B cell (primary cell): ENCODE measurements at regions not wholly inside any gene's neighbourhood (a gene's known extent, or its start where the extent isn't known, plus 50 kb on each side); places are given as distances from the start of the nearest gene placed in this dataset.

ENCODE experiments used
- ATAC-seq: fragments of 200-7000 bp; cut with Tn5 transposase; one replicate; pipeline ENCODE4 v1.10.0; 2021; ENCODE audit warnings: low read depth, mild to moderate bottlenecking, moderate number of reproducible peaks, moderate library complexity
- CTCF ChIA-PET: fragments of 350-600 bp; sonication (Branson Sonifier 250); formaldehyde crosslinking; loops from one replicate; lab custom pipeline; 2021; ENCODE audit warnings: antibody characterized with exemption, inconsistent platforms; lab: Charles Lee
- POLR2A ChIA-PET: fragments of 350-600 bp; sonication (Branson Sonifier 250); formaldehyde crosslinking; loops from one replicate; lab custom pipeline; 2021; ENCODE audit warnings: antibody characterized with exemption; lab: Charles Lee
- DNase-seq: peaks from one replicate; pipeline ENCODE4 v3.0.0; 2013
- H2AFZ ChIP-seq: 2 replicates; pipeline ENCODE4 v1.6.1; 2012; ENCODE audit warnings: mild to moderate bottlenecking, low read depth, low read length; ENCODE audit not compliant: insufficient read depth, poor library complexity, severe bottlenecking
- H3K27ac ChIP-seq, 2 donors: 1 replicate in 1 of 2; 2 replicates in 1 of 2; pipeline ENCODE4 v1.5.1; 2012 to 2013; ENCODE audit warnings: low read length in 2 of 2, mild to moderate bottlenecking in 2 of 2, moderate library complexity in 1 of 2
- H3K27me3 ChIP-seq, 4 experiments: fragments of 200-600 bp in 1 of 4; sonication (generic) in 1 of 4; replicated peaks in 1 of 4; 1 replicate in 2 of 4; 2 replicates in 2 of 4; pipeline versions ENCODE4 v1.6.1 to v1.7.0; 2013 to 2016; ENCODE audit warnings: low read length in 3 of 4, mild to moderate bottlenecking in 2 of 4, mixed read lengths in 1 of 4, moderate library complexity in 1 of 4; ENCODE audit not compliant: insufficient read depth in 4 of 4, control insufficient read depth in 3 of 4; ENCODE audit errors: control extremely low read depth in 1 of 4
- H3K36me3 ChIP-seq, 2 experiments: replicated peaks in 1 of 2; 1 replicate in 1 of 2; 2 replicates in 1 of 2; pipeline versions ENCODE4 v1.6.1 to v1.7.1; 2013; ENCODE audit warnings: low read length in 1 of 2; ENCODE audit not compliant: insufficient read depth in 2 of 2, control insufficient read depth in 1 of 2; ENCODE audit errors: control extremely low read depth in 1 of 2, extremely low read depth in 1 of 2
- H3K4me1 ChIP-seq, 2 donors: fragments of 200-600 bp in 1 of 2; sonication (generic) in 1 of 2; 1 replicate in 1 of 2; 2 replicates in 1 of 2; pipeline versions ENCODE4 v1.5.1 to v1.6.1; 2013 to 2017; ENCODE audit warnings: low read length in 2 of 2; ENCODE audit not compliant: control insufficient read depth in 2 of 2, insufficient read depth in 2 of 2
- H3K4me2 ChIP-seq: replicated peaks from 2 replicates; pipeline ENCODE3; 2012; ENCODE audit warnings: mild to moderate bottlenecking, low read depth, low read length; ENCODE audit not compliant: poor library complexity, severe bottlenecking
- H3K4me3 ChIP-seq, 5 experiments: fragments of 200-600 bp in 1 of 5; sonication (generic) in 1 of 5; 1 replicate in 3 of 5; 2 replicates in 2 of 5; pipeline versions ENCODE4 v1.5.1 to v1.7.0; 2011 to 2016; ENCODE audit warnings: low read length in 4 of 5, mild to moderate bottlenecking in 4 of 5, low read depth in 2 of 5, control low read depth in 1 of 5, moderate library complexity in 1 of 5; ENCODE audit not compliant: insufficient read depth in 1 of 5; ENCODE audit errors: control extremely low read depth in 1 of 5, extremely low read depth in 1 of 5
- H3K79me2 ChIP-seq: fragments of 200-600 bp; sonication (generic); one replicate; pipeline ENCODE4 v1.6.0; 2016; ENCODE audit warnings: low read length; ENCODE audit not compliant: control insufficient read depth, insufficient read depth
- H3K9ac ChIP-seq: fragments of 200-600 bp; sonication (generic); 2 replicates; pipeline ENCODE4 v1.6.1; 2017; ENCODE audit warnings: mild to moderate bottlenecking, low read length, moderate library complexity
- H3K9me3 ChIP-seq, 3 donors: one replicate each; pipeline versions ENCODE4 v1.6.1 to v1.7.1; 2013; ENCODE audit warnings: low read length in 2 of 3; ENCODE audit not compliant: control insufficient read depth in 2 of 3, insufficient read depth in 1 of 3; ENCODE audit errors: control extremely low read depth in 1 of 3
- H4K20me1 ChIP-seq: 2 replicates; pipeline ENCODE4 v1.6.0; 2012; ENCODE audit warnings: mild to moderate bottlenecking, low read length; ENCODE audit not compliant: insufficient read depth, control insufficient read depth, poor library complexity, severe bottlenecking
- H3K27ac Mint-ChIP-seq: one replicate; pipeline ENCODE4 v1.8.0; 2021; ENCODE audit warnings: mixed read lengths
- H3K27me3 Mint-ChIP-seq: one replicate; pipeline ENCODE4 v1.8.0; 2021; ENCODE audit warnings: mixed read lengths
- H3K4me1 Mint-ChIP-seq: one replicate; pipeline ENCODE4 v1.8.0; 2021; ENCODE audit warnings: mixed read lengths
- H3K4me3 Mint-ChIP-seq: one replicate; pipeline ENCODE4 v1.8.0; 2021; ENCODE audit warnings: mixed read lengths
- H3K9me3 Mint-ChIP-seq: one replicate; pipeline ENCODE4 v1.8.0; 2022; ENCODE audit warnings: mixed read lengths; ENCODE audit not compliant: insufficient read depth
- CTCF ChIP-seq: fragments of 200-600 bp; IDR thresholded peaks from one replicate; pipeline ENCODE4 v1.8.0; 2022; ENCODE audit warnings: antibody characterized with exemption, mild to moderate bottlenecking
- EZH2 ChIP-seq: IDR thresholded peaks from 2 replicates; pipeline ENCODE4 v1.6.1; 2012; ENCODE audit warnings: borderline replicate concordance, low read depth, mild to moderate bottlenecking, moderate library complexity, low read length; ENCODE audit not compliant: insufficient read depth, poor library complexity, severe bottlenecking
- whole genome bisulfite sequencing: methylation state at CpG from one replicate; pipeline ENCODE4 v1.1.5; 2013; ENCODE audit warnings: missing lambda C conversion rate; ENCODE audit not compliant: insufficient coverage; 5-methylcytosine and 5-hydroxymethylcytosine counted together
- intact Hi-C: fragments of 100-400 bp; cut with micrococcal nuclease; formaldehyde crosslinking; loops from one replicate; pipeline ENCODE4 v1.10.0; 2022

DNA sequence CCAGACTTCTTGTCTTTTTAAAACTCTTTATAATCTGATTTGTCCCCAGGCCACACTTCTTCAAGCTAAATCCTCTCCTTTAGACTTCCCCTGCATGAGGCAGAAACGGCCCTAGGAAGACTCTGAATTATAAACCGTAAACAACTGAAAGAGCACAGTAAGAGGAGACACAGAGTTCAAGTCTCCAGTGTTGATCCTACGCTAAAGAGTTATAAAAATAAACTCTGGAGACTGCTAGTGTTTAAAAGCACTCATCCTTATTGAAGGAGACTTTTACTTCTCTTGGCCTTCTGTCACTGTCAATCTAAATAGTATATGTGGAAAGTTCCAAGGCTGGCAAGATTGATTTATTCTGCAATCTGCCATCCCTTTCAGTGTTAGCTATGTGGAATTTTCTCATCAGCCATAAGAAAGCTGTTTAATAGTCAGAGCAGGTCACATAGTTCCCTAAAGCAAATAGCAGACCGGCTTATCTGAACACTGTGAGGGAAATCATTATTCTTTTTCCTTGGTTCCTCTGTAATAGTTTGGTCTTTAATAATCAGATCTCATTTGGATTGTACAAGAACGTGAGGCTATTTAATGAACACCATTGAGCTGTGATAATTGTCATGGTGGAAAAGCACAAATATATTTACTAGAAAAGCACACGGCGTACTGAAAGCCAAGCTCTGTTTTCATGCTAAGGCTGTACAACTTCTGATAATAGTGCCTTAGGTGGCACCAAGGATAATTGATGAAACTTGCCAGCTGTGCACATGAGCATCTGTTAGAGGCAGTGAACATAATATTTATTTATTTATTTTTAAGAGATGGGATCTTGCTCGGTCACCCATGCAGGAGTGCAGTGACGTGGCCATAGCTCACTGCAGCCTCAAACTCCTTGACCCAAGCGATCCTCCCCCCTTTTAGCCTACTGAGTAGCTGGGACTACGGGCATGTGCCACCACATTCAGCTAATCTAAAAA is 157.7 kb downstream of the CEP135 start:
- no peaks in the 10 kb centered on the region for H3K4me1 ChIP-seq
- H3K27me3 ChIP-seq: no peaks in the 10 kb centered on the region
- ATAC-seq (no peak), DNase-seq (no peak)
- no peaks in the 10 kb centered on the region for H3K79me2 ChIP-seq
- no peak overlapping the region for H2AFZ ChIP-seq
- H3K4me3 ChIP-seq: no peak overlapping the region
- ChIA-PET POLR2A (no interaction called here), CTCF (no interaction called here)
- no peak overlapping the region for H3K27ac ChIP-seq
- TF ChIP-seq EZH2 (no peak), CTCF (no peak)
- Mint-ChIP-seq H3K9me3 (no peaks in the 10 kb centered on the region), H3K27me3 (no peaks in the 10 kb centered on the region), H3K27ac (no peak overlapping the region), H3K4me3 (no peak overlapping the region), H3K4me1 (no peaks in the 10 kb centered on the region)
- WGBS: 88% methylated on average over 5 of the region's 11 CpGs
- H3K9ac ChIP-seq: no peak overlapping the region
- H3K4me2 ChIP-seq: no peak overlapping the region
- H3K36me3 ChIP-seq: no peaks in the 10 kb centered on the region
- intact Hi-C loops: no loop called here
- no peaks in the 10 kb centered on the region for H3K9me3 ChIP-seq
- no peaks in the 10 kb centered on the region for H4K20me1 ChIP-seq

GRCh38 chr4:56104188-56104587 is 155.4 kb downstream of the CEP135 start:
- Histone ChIP-seq H3K4me3 (no peak overlapping the region), H3K9me3 (no peaks in the 10 kb centered on the region), H3K36me3 (no peaks in the 10 kb centered on the region), H3K9ac (no peak overlapping the region), H2AFZ (no peak overlapping the region), H3K4me2 (no peak overlapping the region), H4K20me1 (no peaks in the 10 kb centered on the region), H3K27me3 (no peaks in the 10 kb centered on the region), H3K79me2 (no peaks in the 10 kb centered on the region), H3K4me1 (no peaks in the 10 kb centered on the region), H3K27ac (no peak overlapping the region)
- no peaks in the 10 kb centered on the region for H3K4me1 Mint-ChIP-seq
- TF ChIP-seq CTCF (no peak), EZH2 (no peak)
- no peaks in the 10 kb centered on the region for H3K27me3 Mint-ChIP-seq
- no peaks in the 10 kb centered on the region for H3K9me3 Mint-ChIP-seq
- no peak for DNase-seq
- ChIA-PET CTCF (no interaction called here), POLR2A (no interaction called here)
- 91% methylated on average over 1 of the region's 3 CpGs for WGBS
- no peak for ATAC-seq
- no peak overlapping the region for H3K27ac Mint-ChIP-seq
- intact Hi-C loops: no loop called here
- H3K4me3 Mint-ChIP-seq: no peak overlapping the region
